HepG2 (cell line): ENCODE measurements at regions not wholly inside any gene's neighbourhood (a gene's known extent, or its start where the extent isn't known, plus 50 kb on each side); places are given as distances from the start of the nearest gene placed in this dataset.
A peak's percentile ranks its signal among the peaks of the same experiment; 100 is the strongest.

Experiments
- CBX2 ChIP-seq, 2 experiments: fragments of 200-600 bp in 1 of 2; sonication (generic); formaldehyde crosslinking in 1 of 2; IDR thresholded peaks; 2 replicates each; pipeline versions ENCODE4 v1.7.0 to v1.8.1; 2018 to 2022; ENCODE audit warnings: low read depth in 2 of 2, low read length in 1 of 2, mild to moderate bottlenecking in 1 of 2, missing genetic modification reagents in 1 of 2
- CCAR2 ChIP-seq: fragments of 200-400 bp; formaldehyde crosslinking; optimal IDR thresholded peaks from 2 replicates; pipeline ENCODE3; 2018; ENCODE audit warnings: low read depth, mild to moderate bottlenecking, low read length, moderate library complexity
- ELF3 ChIP-seq: IDR thresholded peaks from 2 replicates; pipeline ENCODE4 v1.6.1; 2016; ENCODE audit warnings: missing genetic modification reagents, missing compliant biosample characterization
- HDAC1 ChIP-seq: sonication (generic); formaldehyde crosslinking; IDR thresholded peaks from 2 replicates; pipeline ENCODE4 v1.5.1; 2020; ENCODE audit warnings: mild to moderate bottlenecking, missing genetic modification reagents
- ISL2 ChIP-seq: sonication (generic); formaldehyde crosslinking; IDR thresholded peaks from 2 replicates; pipeline ENCODE4 v1.5.0; 2020; ENCODE audit warnings: missing genetic modification reagents
- KAT7 ChIP-seq: IDR thresholded peaks from 2 replicates; pipeline ENCODE4 v1.6.1; 2018; ENCODE audit warnings: borderline replicate concordance, missing compliant biosample characterization
- KDM5A ChIP-seq: fragments of 200-600 bp; sonication (generic); IDR thresholded peaks from 2 replicates; pipeline ENCODE4 v1.7.0; 2018; ENCODE audit warnings: antibody characterized with exemption, mild to moderate bottlenecking, low read length, borderline replicate concordance
- MBNL3 ChIP-seq: fragments of 250-450 bp; sonication (Bioruptor Pico); conservative IDR thresholded peaks from 2 replicates; pipeline ENCODE4 v1.8.0; 2022; ENCODE audit warnings: mild to moderate bottlenecking, inconsistent platforms
- NCOA2 ChIP-seq: sonication (generic); formaldehyde crosslinking; IDR thresholded peaks from 2 replicates; pipeline ENCODE4 v1.8.0; 2022; ENCODE audit warnings: inconsistent platforms
- NFE2L2 ChIP-seq: fragments of 150-350 bp; IDR thresholded peaks from 2 replicates; pipeline ENCODE4 v1.6.1; 2014; ENCODE audit warnings: low read length
- PHF21A ChIP-seq: sonication (generic); formaldehyde crosslinking; IDR thresholded peaks from 2 replicates; pipeline ENCODE4 v1.5.0; 2020; ENCODE audit warnings: mild to moderate bottlenecking, missing genetic modification reagents
- SOX6 ChIP-seq, 2 experiments: fragments of 450-650 bp in 1 of 2; sonication (generic) in 1 of 2; formaldehyde crosslinking in 1 of 2; IDR thresholded peaks; 2 replicates each; pipeline versions ENCODE4 v1.4.0 to v1.6.1; 2017 to 2020; ENCODE audit warnings: antibody characterized with exemption in 1 of 2, mild to moderate bottlenecking in 1 of 2, missing genetic modification reagents in 1 of 2
- ZBTB38 ChIP-seq: sonication (generic); formaldehyde crosslinking; IDR thresholded peaks from 2 replicates; pipeline ENCODE4 v1.5.1; 2020; ENCODE audit warnings: mild to moderate bottlenecking, missing genetic modification reagents
- ZNF101 ChIP-seq: sonication (generic); formaldehyde crosslinking; IDR thresholded peaks from 2 replicates; pipeline ENCODE4 v1.4.0; 2020; ENCODE audit warnings: mild to moderate bottlenecking, low read depth, missing genetic modification reagents, borderline replicate concordance
- ZNF678 ChIP-seq: sonication (generic); formaldehyde crosslinking; IDR thresholded peaks from 2 replicates; pipeline ENCODE4 v1.4.0; 2020; ENCODE audit warnings: mild to moderate bottlenecking, missing genetic modification reagents
- ZNF879 ChIP-seq: sonication (generic); formaldehyde crosslinking; IDR thresholded peaks from 2 replicates; pipeline ENCODE4 v1.8.1; 2023; ENCODE audit warnings: missing genetic modification reagents
- TF ChIP-seq, protein P1 (sequence below): sonication (generic); formaldehyde crosslinking; IDR thresholded peaks from 2 replicates; pipeline ENCODE4 v1.8.1; 2023; ENCODE audit warnings: mild to moderate bottlenecking, moderate library complexity, missing genetic modification reagents
- TF ChIP-seq, protein P2 (sequence below): IDR thresholded peaks from 2 replicates; pipeline ENCODE4 v1.6.1; 2012; ENCODE audit warnings: low read depth, low read length, improper control_type of control experiment
- TF ChIP-seq, protein P3 (sequence below): sonication (generic); formaldehyde crosslinking; IDR thresholded peaks from 2 replicates; pipeline ENCODE4 v1.5.1; 2020; ENCODE audit warnings: missing genetic modification reagents, mild to moderate bottlenecking, borderline replicate concordance

DNA sequence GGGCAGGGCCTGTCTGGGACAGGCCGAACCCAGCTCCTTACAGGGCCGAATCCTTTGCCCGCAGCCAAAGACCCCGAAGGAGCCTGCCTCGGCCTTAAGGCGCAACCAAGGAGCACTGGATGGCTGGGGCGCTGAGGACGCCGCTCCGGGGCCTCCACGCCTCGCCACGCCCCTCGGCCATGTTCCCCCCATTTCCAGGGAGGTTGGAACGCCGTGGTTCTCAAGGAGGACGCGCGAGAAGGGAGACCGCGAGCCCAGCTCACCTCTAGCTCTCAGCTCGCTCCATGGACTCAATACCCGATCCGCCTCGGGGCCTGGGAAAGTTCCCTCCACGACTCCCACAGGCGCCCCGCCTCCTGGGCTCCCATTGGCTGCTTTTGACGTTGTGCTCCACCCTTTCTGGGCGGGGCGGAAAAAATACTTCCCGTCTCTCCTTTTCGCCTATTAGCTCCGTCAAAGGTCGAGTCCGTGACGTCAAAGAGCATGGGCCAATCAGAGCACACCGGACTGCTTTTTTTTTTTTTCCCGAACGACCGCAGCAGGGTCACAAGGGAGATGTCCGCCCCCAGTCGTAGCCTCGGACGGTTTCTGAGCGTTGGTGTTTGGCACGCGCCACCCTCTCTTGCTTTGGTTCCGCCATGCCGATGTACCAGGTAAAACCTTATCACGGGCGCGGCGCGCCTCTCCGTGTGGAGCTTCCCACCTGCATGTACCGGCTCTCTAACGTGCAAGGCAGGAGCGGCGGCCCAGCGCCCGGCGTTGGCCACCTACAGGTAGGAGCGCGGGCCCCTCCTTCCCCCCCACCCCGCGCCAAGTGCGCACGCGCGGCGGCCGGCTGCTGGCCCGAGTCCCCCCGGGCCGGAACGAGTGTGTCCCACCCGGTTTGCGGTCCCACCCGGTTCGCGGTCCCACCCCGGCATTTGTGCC, 305.7 kb downstream of the TYW1 start (continued):
- TF ChIP-seq ZNF678 (CRISPR knock-in tag), result 0 out of 2 replicates have a peak, but pooled peaks have one; percentile 34
- TF ChIP-seq ZNF879 (CRISPR knock-in tag), result no peak
- TF ChIP-seq CBX2 (IDR thresholded peaks at IDR 0.05; ENCODE audit: low read depth, low read length), result no peak
- no peak for TF ChIP-seq CBX2 (CRISPR knock-in tag; IDR thresholded peaks at IDR 0.05; ENCODE audit: low read depth)
- TF ChIP-seq, protein P1, sequence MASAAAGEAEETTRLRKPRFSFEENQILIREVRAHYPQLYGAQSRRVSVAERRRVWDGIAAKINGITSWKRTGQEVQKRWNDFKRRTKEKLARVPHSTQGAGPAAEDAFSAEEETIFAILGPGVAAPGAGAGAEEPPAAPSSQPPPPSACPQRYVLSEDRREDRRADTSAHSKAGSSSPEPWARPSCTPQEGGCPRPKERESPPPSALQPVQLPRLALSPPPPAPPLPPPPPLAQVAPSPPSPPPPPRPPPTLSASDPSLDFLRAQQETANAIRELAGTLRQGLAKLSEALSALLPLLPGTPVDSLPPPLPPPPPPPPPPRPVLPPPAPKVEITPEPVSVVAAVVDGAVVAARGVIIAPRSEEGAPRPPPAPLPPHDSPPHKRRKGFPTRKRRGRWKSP (CRISPR knock-in tag), result peak; percentile 76; the same call in 1 of the 2 replicates
- TF ChIP-seq NFE2L2, result no peak
- TF ChIP-seq, protein P2, sequence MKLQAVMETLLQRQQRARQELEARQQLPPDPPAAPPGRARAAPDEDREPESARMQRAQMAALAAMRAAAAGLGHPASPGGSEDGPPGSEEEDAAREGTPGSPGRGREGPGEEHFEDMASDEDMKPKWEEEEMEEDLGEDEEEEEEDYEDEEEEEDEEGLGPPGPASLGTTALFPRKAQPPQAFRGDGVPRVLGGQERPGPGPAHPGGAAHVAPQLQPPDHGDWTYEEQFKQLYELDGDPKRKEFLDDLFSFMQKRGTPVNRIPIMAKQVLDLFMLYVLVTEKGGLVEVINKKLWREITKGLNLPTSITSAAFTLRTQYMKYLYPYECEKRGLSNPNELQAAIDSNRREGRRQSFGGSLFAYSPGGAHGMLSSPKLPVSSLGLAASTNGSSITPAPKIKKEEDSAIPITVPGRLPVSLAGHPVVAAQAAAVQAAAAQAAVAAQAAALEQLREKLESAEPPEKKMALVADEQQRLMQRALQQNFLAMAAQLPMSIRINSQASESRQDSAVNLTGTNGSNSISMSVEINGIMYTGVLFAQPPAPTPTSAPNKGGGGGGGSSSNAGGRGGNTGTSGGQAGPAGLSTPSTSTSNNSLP, result no peak
- no peak for TF ChIP-seq SOX6 (IDR thresholded peaks at IDR 0.05)
- peak; percentile 44; the same call in 1 of the 2 replicates for TF ChIP-seq SOX6 (CRISPR knock-in tag; IDR thresholded peaks at IDR 0.05)
- TF ChIP-seq ELF3 (CRISPR knock-in tag), result 0 out of 2 replicates have a peak, but pooled peaks have one; percentile 14
- TF ChIP-seq KAT7 (CRISPR knock-in tag), result no peak; the same call in 1 of the 2 replicates
- TF ChIP-seq, protein P3, sequence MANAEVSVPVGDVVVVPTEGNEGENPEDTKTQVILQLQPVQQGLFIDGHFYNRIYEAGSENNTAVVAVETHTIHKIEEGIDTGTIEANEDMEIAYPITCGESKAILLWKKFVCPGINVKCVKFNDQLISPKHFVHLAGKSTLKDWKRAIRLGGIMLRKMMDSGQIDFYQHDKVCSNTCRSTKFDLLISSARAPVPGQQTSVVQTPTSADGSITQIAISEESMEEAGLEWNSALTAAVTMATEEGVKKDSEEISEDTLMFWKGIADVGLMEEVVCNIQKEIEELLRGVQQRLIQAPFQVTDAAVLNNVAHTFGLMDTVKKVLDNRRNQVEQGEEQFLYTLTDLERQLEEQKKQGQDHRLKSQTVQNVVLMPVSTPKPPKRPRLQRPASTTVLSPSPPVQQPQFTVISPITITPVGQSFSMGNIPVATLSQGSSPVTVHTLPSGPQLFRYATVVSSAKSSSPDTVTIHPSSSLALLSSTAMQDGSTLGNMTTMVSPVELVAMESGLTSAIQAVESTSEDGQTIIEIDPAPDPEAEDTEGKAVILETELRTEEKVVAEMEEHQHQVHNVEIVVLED, result peak; percentile 76; the same call in 1 of the 2 replicates
- TF ChIP-seq ZBTB38 (CRISPR knock-in tag), result peak; percentile 26
- peak; percentile 79 for TF ChIP-seq HDAC1 (CRISPR knock-in tag)
- TF ChIP-seq CCAR2, result no peak
- 0 out of 2 replicates have a peak, but pooled peaks have one; percentile 92 for TF ChIP-seq KDM5A
- no peak for TF ChIP-seq ZNF101 (CRISPR knock-in tag)
- TF ChIP-seq PHF21A (CRISPR knock-in tag), result peak; percentile 90
- TF ChIP-seq ISL2 (CRISPR knock-in tag), result peak; percentile 12; the same call in 1 of the 2 replicates
- TF ChIP-seq NCOA2 (CRISPR knock-in tag), result no peak
- no peak for TF ChIP-seq MBNL3 (CRISPR knock-in tag)
